ENCODE measurements at regions not wholly inside any gene's neighbourhood (a gene's known extent, or its start where the extent isn't known, plus 50 kb on each side); places are given as distances from the start of the nearest gene placed in this dataset.

- no peak for DNase-seq (ENCODE audit: low spot score)
- Histone ChIP-seq H3K4me2 (ENCODE audit: low read length) (no peak overlapping the region), H3K4me3 (ENCODE audit: low read depth, low read length, poor library complexity, severe bottlenecking) (no peak overlapping the region), H3K9me2 (ENCODE audit: insufficient read depth, low read length) (no peaks in the 10 kb centered on the region), H3K36me3 (ENCODE audit: insufficient read depth, low read length) (no peaks in the 10 kb centered on the region), H2AFZ (ENCODE audit: low read length) (no peak overlapping the region), H4K20me1 (ENCODE audit: insufficient read depth, low read length) (no peaks in the 10 kb centered on the region), H3K27ac (ENCODE audit: low read depth, low read length, poor library complexity, severe bottlenecking) (no peak overlapping the region), H3K79me2 (ENCODE audit: insufficient read depth, low read depth, low read length) (no peaks in the 10 kb centered on the region), H3K4me1 (ENCODE audit: insufficient read depth, low read length, poor library complexity, severe bottlenecking) (no peaks in the 10 kb centered on the region), H3K9me3 (ENCODE audit: low read length) (no peaks in the 10 kb centered on the region)
- CTCF ChIA-PET (ENCODE audit: unreplicated experiment): no interaction called here
- no TSS peak for BruUV-seq (replicated peaks)
- TF ChIP-seq CTCF (conservative IDR thresholded peaks at IDR 0.05; ENCODE audit: low read length) (no peak), EZH2phosphoT487 (IDR thresholded peaks at IDR 0.05; ENCODE audit: borderline replicate concordance, low read depth, low read length) (no peak)
- intact Hi-C loops (cut with micrococcal nuclease; ENCODE audit: unreplicated experiment): no loop called here
- POLR2A ChIA-PET: no interaction called here
Observed at GRCh38 chr20:52616629-52617028, 355.5 kb upstream of the TSHZ2 start.

GRCh38 chr20:52614051-52614863 is 357.9 kb upstream of the TSHZ2 start:
- H2AFZ ChIP-seq (ENCODE audit: low read length): no peak overlapping the region
- H3K4me2 ChIP-seq (ENCODE audit: low read length): no peak overlapping the region
- H3K9me2 ChIP-seq (ENCODE audit: insufficient read depth, low read length): no peaks in the 10 kb centered on the region
- POLR2A ChIA-PET: no interaction called here
- CTCF ChIA-PET (ENCODE audit: unreplicated experiment): no interaction called here
- intact Hi-C loops (cut with micrococcal nuclease; ENCODE audit: unreplicated experiment): no loop called here
- H3K79me2 ChIP-seq (ENCODE audit: insufficient read depth, low read depth, low read length): no peaks in the 10 kb centered on the region
- BruUV-seq (replicated peaks): no TSS peak
- H3K9me3 ChIP-seq (ENCODE audit: low read length): no peaks in the 10 kb centered on the region
- H4K20me1 ChIP-seq (ENCODE audit: insufficient read depth, low read length): no peaks in the 10 kb centered on the region
- no peaks in the 10 kb centered on the region for H3K4me1 ChIP-seq (ENCODE audit: insufficient read depth, low read length, poor library complexity, severe bottlenecking)
- no peak for DNase-seq (ENCODE audit: low spot score)
- TF ChIP-seq CTCF (conservative IDR thresholded peaks at IDR 0.05; ENCODE audit: low read length) (no peak), EZH2phosphoT487 (IDR thresholded peaks at IDR 0.05; ENCODE audit: borderline replicate concordance, low read depth, low read length) (no peak)
- H3K4me3 ChIP-seq (ENCODE audit: low read depth, low read length, poor library complexity, severe bottlenecking): no peak overlapping the region
- no peaks in the 10 kb centered on the region for H3K36me3 ChIP-seq (ENCODE audit: insufficient read depth, low read length)
- no peak overlapping the region for H3K27ac ChIP-seq (ENCODE audit: low read depth, low read length, poor library complexity, severe bottlenecking)

DNA sequence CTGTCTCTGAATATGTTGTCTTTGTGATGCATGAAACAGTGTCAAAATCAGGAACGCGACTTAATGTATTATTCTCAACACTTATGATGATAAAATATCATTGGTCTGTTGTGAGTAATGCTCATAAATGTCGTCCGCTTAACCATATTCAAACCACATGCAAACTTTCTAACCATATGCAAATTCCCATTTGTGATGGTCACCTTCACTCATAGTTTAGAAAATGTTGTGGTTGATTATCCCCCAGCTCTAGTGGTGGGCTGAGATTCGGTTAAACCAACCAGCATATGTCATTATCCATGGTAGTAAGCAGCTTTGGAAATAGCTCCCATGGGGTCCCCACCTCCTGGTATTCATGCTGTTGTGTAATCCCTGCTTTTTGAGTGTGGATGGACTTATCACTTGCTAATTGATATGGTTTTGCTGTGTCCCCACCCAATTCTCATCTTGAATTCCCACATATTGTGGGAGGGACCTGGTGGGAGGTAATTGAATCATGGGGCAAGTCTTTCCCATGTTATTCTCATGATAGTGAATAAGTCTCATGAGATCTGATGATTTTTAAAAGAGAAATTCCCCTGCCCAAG is 360.0 kb upstream of the TSHZ2 start:
- ChIA-PET POLR2A (interaction anchor here (0.8 kb wide), 1 partner anchor 646 kb away, joined by 3 read pairs; no protein-coding TSS in a partner anchor), CTCF (ENCODE audit: unreplicated experiment) (no interaction called here)
- H3K9me2 ChIP-seq (ENCODE audit: insufficient read depth, low read length): no peaks in the 10 kb centered on the region
- H2AFZ ChIP-seq (ENCODE audit: low read length): no peak overlapping the region
- H3K79me2 ChIP-seq (ENCODE audit: insufficient read depth, low read depth, low read length): no peaks in the 10 kb centered on the region
- no peak overlapping the region for H3K4me3 ChIP-seq (ENCODE audit: low read depth, low read length, poor library complexity, severe bottlenecking)
- no peaks in the 10 kb centered on the region for H3K9me3 ChIP-seq (ENCODE audit: low read length)
- no peak overlapping the region for H3K4me2 ChIP-seq (ENCODE audit: low read length)
- H3K36me3 ChIP-seq (ENCODE audit: insufficient read depth, low read length): no peaks in the 10 kb centered on the region
- intact Hi-C loops (cut with micrococcal nuclease; ENCODE audit: unreplicated experiment): no loop called here
- H4K20me1 ChIP-seq (ENCODE audit: insufficient read depth, low read length): no peaks in the 10 kb centered on the region
- no peak for DNase-seq (ENCODE audit: low spot score)
- no peaks in the 10 kb centered on the region for H3K4me1 ChIP-seq (ENCODE audit: insufficient read depth, low read length, poor library complexity, severe bottlenecking)
- H3K27ac ChIP-seq (ENCODE audit: low read depth, low read length, poor library complexity, severe bottlenecking): no peak overlapping the region
- no peak for TF ChIP-seq EZH2phosphoT487 (IDR thresholded peaks at IDR 0.05; ENCODE audit: borderline replicate concordance, low read depth, low read length)
- no peak for TF ChIP-seq CTCF (conservative IDR thresholded peaks at IDR 0.05; ENCODE audit: low read length)
- no TSS peak for BruUV-seq (replicated peaks)
